ENCODE measurements at regions not wholly inside any gene's neighbourhood (a gene's known extent, or its start where the extent isn't known, plus 50 kb on each side); places are given as distances from the start of the nearest gene placed in this dataset.
"Not testable (repeated sequence)": the region's sequence is repeated elsewhere in the genome, so short reads cannot be mapped to it uniquely, and the experiment has no call there.

GRCh38 chr3:194950906-194951628 lies 265.4 kb downstream of the FAM43A start:
- DNase-seq = no peak

DNA sequence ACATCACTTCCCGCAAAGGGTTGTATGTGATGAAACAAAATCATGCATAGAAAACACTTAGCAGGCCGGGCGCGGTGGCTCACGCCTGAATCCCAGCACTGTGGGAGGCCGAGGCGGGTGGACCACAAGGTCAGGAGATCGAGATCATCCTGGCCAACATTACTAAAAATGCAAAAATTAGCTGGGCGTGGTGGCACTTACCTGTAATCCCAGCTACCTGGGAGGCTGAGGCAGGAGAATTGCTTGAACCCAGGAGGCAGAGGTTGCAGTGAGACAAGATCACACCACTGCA lies 265.9 kb downstream of the FAM43A start:
- not testable (repeated sequence) for DNase-seq

- no peak for DNase-seq
Observed at GRCh38 chr3:194951931-194952582, 266.4 kb downstream of the FAM43A start.

- no peak for DNase-seq
Observed at GRCh38 chr3:194952841-194953241, 267.2 kb downstream of the FAM43A start.

- DNase-seq = no peak
Observed at GRCh38 chr3:194953291-194953690, 267.6 kb downstream of the FAM43A start.

GRCh38 chr3:194955546-194955945 lies 269.9 kb downstream of the FAM43A start:
- no peak for DNase-seq

DNA sequence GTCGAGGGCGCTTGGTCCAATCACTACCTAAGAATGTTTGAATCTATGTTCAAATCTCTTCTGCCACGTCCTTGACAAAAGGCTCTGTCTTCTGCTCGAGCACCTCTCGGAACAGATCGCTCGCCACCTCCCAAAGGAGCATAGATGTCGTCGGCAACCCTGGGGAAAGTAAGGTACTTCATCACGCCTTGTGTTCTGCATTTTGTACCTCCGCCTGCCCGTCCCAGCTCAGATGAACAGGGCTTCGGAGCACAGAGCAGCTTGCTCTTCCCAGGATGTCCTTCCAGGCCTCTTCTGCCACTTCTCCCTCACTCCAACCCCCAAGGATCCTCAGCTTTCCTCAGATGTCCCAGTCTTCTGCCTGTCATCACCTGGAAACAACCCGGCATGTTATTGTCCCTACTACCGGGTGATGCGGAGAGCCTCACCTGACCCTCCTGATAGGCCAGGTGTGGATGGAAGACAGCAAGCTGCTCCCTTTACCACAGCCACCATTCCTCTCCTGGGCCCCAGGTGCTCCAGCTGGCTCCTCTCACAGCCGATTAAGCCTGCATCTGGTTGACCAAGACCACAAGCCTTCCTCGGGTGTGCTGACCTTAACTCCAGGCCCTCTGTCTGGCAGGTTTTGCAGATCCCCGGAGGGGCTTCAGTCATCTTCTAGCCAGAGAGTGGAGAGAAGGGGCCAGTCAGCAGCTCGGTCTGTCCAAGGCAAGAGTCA lies 270.5 kb downstream of the FAM43A start:
- no peak for DNase-seq

- DNase-seq = no peak
Observed at GRCh38 chr3:194956697-194957396, 271.2 kb downstream of the FAM43A start.

DNA sequence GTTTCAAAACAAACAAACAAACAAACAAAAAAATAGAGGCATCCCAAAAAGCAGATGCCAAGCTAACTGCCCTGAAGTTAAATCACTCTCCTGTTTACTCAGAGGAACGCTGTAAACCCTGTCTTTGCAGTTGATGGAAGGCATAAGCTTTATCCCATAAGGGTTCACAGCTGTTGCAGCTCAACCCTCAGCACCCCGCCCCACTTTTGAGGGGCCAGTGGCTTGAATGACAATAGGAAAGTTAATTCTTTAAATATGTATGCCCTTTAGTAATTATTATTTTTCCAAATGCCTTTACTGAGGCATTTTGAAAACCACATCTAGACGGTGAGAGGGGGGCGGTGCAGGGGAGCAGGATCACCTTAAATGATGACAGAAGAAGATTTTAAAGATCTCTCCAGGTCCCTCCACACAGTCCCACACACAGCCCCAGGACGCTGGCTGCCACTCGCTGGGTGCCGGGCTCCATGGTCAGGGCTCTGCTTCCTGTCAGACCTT lies 272.1 kb downstream of the FAM43A start:
- DNase-seq = no peak

DNA sequence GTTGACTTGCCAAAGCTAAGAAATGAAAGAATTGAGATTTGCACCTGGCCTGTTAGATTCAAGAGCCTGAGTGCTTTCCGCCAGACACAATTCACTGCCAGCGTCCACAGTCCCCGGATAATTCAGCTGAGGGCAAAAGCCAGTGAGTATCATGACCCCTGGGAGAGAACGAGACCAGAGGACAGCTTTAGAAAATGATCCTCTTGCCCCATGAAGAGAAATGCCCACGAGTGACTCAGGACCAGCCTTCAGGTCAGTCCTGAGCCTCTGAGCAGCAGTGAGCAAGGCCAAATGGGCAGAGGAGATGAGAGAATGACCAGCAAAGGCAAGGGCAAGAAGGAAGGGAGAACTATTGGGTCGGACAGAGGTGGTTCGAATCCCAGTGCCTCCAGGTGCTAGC lies 273.5 kb downstream of the FAM43A start:
- no peak for DNase-seq

DNA sequence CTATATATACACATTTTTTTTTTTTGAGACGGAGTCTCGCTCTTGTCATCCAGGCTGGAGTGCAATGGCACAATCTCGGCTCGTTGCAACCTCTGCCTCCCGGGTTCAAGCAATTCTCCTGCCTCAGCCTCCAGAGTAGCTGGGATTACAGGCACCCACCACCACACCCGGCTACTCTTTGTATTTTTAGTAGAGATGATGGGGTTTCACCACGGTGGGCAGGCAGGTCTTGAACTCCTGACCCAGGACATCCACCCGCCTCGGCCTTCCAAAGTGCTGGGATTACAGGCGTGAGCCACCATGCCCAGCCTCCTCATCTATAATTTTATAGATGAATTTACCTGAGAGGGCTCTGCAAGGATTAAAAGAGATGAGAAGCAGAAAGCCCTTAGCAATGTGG lies 274.0 kb downstream of the FAM43A start:
- DNase-seq = not testable (repeated sequence)

- DNase-seq = no peak
Observed at GRCh38 chr3:194960446-194961032, 274.9 kb downstream of the FAM43A start.

DNA sequence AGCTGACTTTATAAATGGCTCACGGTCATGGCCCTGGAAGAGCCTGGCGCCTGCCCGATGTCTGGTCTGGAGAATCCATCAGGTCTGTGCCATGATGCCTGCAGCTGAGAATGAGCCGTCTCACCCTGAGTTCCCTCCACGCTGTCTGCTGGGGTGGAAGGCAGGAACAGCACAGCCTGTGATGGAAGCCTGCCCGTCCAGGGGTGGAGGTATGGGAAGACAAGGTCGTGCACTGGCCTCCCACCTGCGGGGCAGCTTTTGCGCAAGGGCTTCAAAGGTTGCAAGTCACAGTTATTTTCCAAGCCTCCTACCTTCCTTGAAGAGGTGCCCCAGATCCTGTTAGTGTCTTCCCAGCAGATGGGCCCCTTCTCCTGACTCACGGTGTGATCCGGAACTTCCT lies 275.5 kb downstream of the FAM43A start:
- DNase-seq = no peak

GRCh38 chr3:194961571-194961970 lies 275.9 kb downstream of the FAM43A start:
- no peak for DNase-seq

GRCh38 chr3:194962056-194962455 lies 276.4 kb downstream of the FAM43A start:
- no peak for DNase-seq

GRCh38 chr3:194964809-194965208 lies 279.1 kb downstream of the FAM43A start:
- DNase-seq = no peak

DNA sequence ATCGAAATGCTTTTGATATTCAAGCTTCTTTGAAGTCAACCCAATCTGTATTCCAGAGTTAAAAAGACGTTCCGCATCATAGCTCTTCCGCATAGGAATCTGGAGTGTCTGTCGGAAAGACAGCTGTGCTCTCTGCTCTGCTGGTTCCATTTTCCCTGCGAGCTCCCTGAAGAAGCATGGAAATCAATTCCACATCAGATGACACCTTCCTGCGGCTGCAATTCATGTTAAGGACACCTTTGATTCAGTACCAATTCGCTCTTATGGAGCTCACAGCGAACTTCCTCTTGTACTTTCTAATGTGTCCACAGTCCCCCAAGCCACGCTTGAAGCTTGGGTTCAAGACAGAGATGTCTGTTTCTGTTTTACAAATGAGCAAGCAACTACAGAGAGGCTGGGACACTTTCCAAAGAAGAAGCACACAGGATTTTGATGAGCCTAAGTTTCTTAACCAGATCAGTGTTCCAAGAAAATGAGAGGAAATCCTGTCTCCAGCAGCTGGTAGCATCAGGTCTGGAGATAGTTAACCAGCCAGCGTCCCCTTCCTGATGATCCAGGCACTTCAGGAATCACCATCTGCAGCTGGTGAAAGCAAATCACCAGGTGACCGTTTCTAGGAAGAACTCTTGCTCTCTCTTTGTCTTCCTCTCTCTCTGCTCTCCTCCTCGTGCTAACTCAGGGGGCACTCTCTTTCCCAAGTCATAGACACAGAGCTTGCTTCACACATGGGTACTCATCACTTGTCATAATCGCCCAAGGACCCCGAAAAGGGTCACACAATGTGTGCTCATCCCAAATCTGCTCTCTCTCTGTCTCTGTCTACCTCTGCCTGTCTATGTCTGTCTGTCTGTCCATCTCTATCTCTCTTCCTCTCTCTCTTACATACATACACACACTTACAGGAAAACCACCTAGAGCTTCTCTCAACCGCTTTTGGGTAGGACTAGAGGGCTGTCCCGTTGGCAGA lies 281.8 kb downstream of the FAM43A start:
- peak in 1 of 2 donors; percentile 28 for DNase-seq

GRCh38 chr3:194970066-194970465 lies 284.4 kb downstream of the FAM43A start:
- no peak for DNase-seq

GRCh38 chr3:194971009-194971408 lies 285.3 kb downstream of the FAM43A start:
- no peak for DNase-seq

GRCh38 chr3:194971965-194972364 lies 286.3 kb downstream of the FAM43A start:
- no peak for DNase-seq

DNA sequence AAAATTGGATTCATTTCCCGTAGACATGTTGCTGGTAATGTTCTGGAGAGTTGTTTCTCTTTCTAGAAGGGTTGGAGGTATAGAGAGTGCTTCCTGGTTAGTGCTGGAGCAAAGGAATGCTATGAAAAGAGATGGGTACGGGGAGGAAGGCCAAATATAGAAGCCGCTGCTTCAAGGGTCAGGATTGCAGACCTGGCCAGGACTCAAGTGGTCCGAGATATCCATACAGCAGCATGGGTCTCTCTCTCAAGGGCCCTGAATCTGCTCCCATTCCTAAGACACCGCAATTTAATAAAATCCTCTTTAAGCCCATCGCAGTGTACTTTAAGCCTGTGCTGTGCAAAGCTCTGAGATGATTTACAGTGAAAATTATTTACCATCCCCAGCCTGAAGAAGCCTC lies 287.0 kb downstream of the FAM43A start:
- DNase-seq = no peak

Data from right lung (tissue), 2 donors.